ENCODE measurements at regions not wholly inside any gene's neighbourhood (a gene's known extent, or its start where the extent isn't known, plus 50 kb on each side); places are given as distances from the start of the nearest gene placed in this dataset.

- TF ChIP-seq CTCF (IDR thresholded peaks at IDR 0.05; ENCODE audit: low read depth, low read length): no peak
- in situ Hi-C loops (cut with HindIII; ENCODE audit: low sequenced_read_pairs): no loop called here
- no peak for DNase-seq (ENCODE audit: low read depth, low spot score)
- no peak overlapping the region for H3K4me3 ChIP-seq (ENCODE audit: low read depth, low read length)
Measured at GRCh38 chr3:87468235-87468634, 191.9 kb upstream of the POU1F1 start.

GRCh38 chr3:87462228-87462627, 185.8 kb upstream of the POU1F1 start:
- no peak for TF ChIP-seq CTCF (IDR thresholded peaks at IDR 0.05; ENCODE audit: low read depth, low read length)
- in situ Hi-C loops (cut with HindIII; ENCODE audit: low sequenced_read_pairs): no loop called here
- H3K4me3 ChIP-seq (ENCODE audit: low read depth, low read length): no peak overlapping the region
- DNase-seq (ENCODE audit: low read depth, low spot score): no peak

GRCh38 chr3:87461443-87461842, 185.1 kb upstream of the POU1F1 start:
- TF ChIP-seq CTCF (IDR thresholded peaks at IDR 0.05; ENCODE audit: low read depth, low read length): no peak
- in situ Hi-C loops (cut with HindIII; ENCODE audit: low sequenced_read_pairs): no loop called here
- no peak for DNase-seq (ENCODE audit: low read depth, low spot score)
- H3K4me3 ChIP-seq (ENCODE audit: low read depth, low read length): no peak overlapping the region

GRCh38 chr3:87461036-87461435, 184.7 kb upstream of the POU1F1 start:
- no peak for TF ChIP-seq CTCF (IDR thresholded peaks at IDR 0.05; ENCODE audit: low read depth, low read length)
- in situ Hi-C loops (cut with HindIII; ENCODE audit: low sequenced_read_pairs): no loop called here
- no peak for DNase-seq (ENCODE audit: low read depth, low spot score)
- H3K4me3 ChIP-seq (ENCODE audit: low read depth, low read length): no peak overlapping the region

GRCh38 chr3:87448558-87448957, 172.2 kb upstream of the POU1F1 start:
- H3K4me3 ChIP-seq (ENCODE audit: low read depth, low read length): no peak overlapping the region
- DNase-seq (ENCODE audit: low read depth, low spot score): no peak
- in situ Hi-C loops (cut with HindIII; ENCODE audit: low sequenced_read_pairs): no loop called here
- TF ChIP-seq CTCF (IDR thresholded peaks at IDR 0.05; ENCODE audit: low read depth, low read length): no peak

GRCh38 chr3:87446849-87447387, 170.5 kb upstream of the POU1F1 start:
- no peak for TF ChIP-seq CTCF (IDR thresholded peaks at IDR 0.05; ENCODE audit: low read depth, low read length)

GRCh38 chr3:87442470-87442869, 166.1 kb upstream of the POU1F1 start:
- no peak overlapping the region for H3K4me3 ChIP-seq (ENCODE audit: low read depth, low read length)
- DNase-seq (ENCODE audit: low read depth, low spot score): no peak
- no peak for TF ChIP-seq CTCF (IDR thresholded peaks at IDR 0.05; ENCODE audit: low read depth, low read length)
- in situ Hi-C loops (cut with HindIII; ENCODE audit: low sequenced_read_pairs): no loop called here

More at GRCh38 chr3:87446849-87447387, 170.5 kb upstream of the POU1F1 start:
- no peak for DNase-seq (ENCODE audit: low read depth, low spot score)
- in situ Hi-C loops (cut with HindIII; ENCODE audit: low sequenced_read_pairs): no loop called here
- no peak overlapping the region for H3K4me3 ChIP-seq (ENCODE audit: low read depth, low read length)

All from astrocyte of the spinal cord (primary cell).